ENCODE measurements at regions not wholly inside any gene's neighbourhood (a gene's known extent, or its start where the extent isn't known, plus 50 kb on each side); places are given as distances from the start of the nearest gene placed in this dataset.

DNA sequence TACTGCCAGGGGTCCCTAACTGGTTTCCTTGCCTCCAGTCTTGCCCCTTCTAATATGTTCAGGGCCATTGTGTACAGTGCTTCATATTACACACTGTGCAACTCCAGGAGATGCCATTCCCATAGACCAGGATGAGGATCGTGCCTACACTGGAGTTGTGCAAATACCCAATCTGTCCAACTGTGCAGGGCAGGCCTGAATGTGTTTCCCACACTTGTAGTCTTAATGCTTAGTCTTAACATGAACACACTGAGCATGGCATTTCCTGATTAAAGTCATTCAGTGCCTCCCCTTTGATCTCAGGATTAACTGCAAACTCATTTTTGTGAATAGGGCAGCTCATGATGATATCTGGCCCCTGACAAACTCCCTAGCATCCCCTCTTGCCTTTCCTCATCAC, 165.5 kb downstream of the TTC8 start:
- no peak for TF ChIP-seq CTCF (IDR thresholded peaks at IDR 0.05; ENCODE audit: borderline replicate concordance, control extremely low read depth, extremely low read depth, insufficient read depth, missing control alignments)
- no peak for DNase-seq (ENCODE audit: low spot score)
- in situ Hi-C loops (cut with MboI; ENCODE audit: low sequenced_read_pairs, unreplicated experiment) = no loop called here

GRCh38 chr14:88990856-88991255, 166.4 kb downstream of the TTC8 start:
- no peak for DNase-seq (ENCODE audit: low spot score)
- no peak for TF ChIP-seq CTCF (IDR thresholded peaks at IDR 0.05; ENCODE audit: borderline replicate concordance, control extremely low read depth, extremely low read depth, insufficient read depth, missing control alignments)
- in situ Hi-C loops (cut with MboI; ENCODE audit: low sequenced_read_pairs, unreplicated experiment) = no loop called here

DNA sequence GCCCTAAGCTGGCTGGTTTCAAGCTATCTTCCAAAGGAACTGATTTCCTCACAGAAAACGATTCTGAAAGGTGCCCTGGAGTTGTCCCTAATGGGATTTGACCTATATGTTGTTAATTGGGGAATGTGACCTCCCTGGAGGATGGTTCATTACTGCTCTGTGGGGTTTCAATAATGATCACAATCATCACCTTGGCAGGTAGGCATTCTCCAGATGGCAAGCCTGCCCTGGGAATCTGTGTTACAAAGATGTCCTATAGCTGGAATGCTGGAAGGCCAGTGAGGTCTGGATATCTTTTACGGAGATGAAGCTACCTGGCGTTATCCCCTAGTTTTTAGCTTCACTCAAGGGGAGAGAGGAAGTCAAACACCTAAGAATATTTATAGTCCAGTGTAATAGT, 167.6 kb downstream of the TTC8 start:
- in situ Hi-C loops (cut with MboI; ENCODE audit: low sequenced_read_pairs, unreplicated experiment) = no loop called here
- no peak for TF ChIP-seq CTCF (IDR thresholded peaks at IDR 0.05; ENCODE audit: borderline replicate concordance, control extremely low read depth, extremely low read depth, insufficient read depth, missing control alignments)
- DNase-seq (ENCODE audit: low spot score) = no peak

- in situ Hi-C loops (cut with MboI; ENCODE audit: low sequenced_read_pairs, unreplicated experiment) = no loop called here
- no peak for DNase-seq (ENCODE audit: low spot score)
- no peak for TF ChIP-seq CTCF (IDR thresholded peaks at IDR 0.05; ENCODE audit: borderline replicate concordance, control extremely low read depth, extremely low read depth, insufficient read depth, missing control alignments)
Measured at GRCh38 chr14:88993946-88994345, 169.5 kb downstream of the TTC8 start.

- no peak for DNase-seq (ENCODE audit: low spot score)
- in situ Hi-C loops (cut with MboI; ENCODE audit: low sequenced_read_pairs, unreplicated experiment) = no loop called here
- TF ChIP-seq CTCF (IDR thresholded peaks at IDR 0.05; ENCODE audit: borderline replicate concordance, control extremely low read depth, extremely low read depth, insufficient read depth, missing control alignments) = no peak
Measured at GRCh38 chr14:88995437-88996198, 171.2 kb downstream of the TTC8 start.

GRCh38 chr14:88998027-88998426, 173.6 kb downstream of the TTC8 start:
- in situ Hi-C loops (cut with MboI; ENCODE audit: low sequenced_read_pairs, unreplicated experiment) = no loop called here
- DNase-seq (ENCODE audit: low spot score) = no peak

More at GRCh38 chr14:88998027-88998426, 173.6 kb downstream of the TTC8 start:
- no peak for TF ChIP-seq CTCF (IDR thresholded peaks at IDR 0.05; ENCODE audit: borderline replicate concordance, control extremely low read depth, extremely low read depth, insufficient read depth, missing control alignments)

All from GM13976 (cell line).